AG10803 (cell line): ENCODE measurements at regions not wholly inside any gene's neighbourhood (a gene's known extent, or its start where the extent isn't known, plus 50 kb on each side); places are given as distances from the start of the nearest gene placed in this dataset.

Source experiments
- DNase-seq: peaks from one replicate; pipeline ENCODE4 v3.0.0; 2010; ENCODE audit warnings: low read depth
- H3K4me3 ChIP-seq: 2 replicates; pipeline ENCODE4 v1.5.1; 2011; ENCODE audit warnings: mild to moderate bottlenecking, low read length, control low read depth
- TF ChIP-seq, protein P1 (sequence below): conservative IDR thresholded peaks from 2 replicates; pipeline ENCODE4 v1.5.1; 2011; ENCODE audit warnings: mild to moderate bottlenecking, low read length, control low read depth, inconsistent platforms

DNA sequence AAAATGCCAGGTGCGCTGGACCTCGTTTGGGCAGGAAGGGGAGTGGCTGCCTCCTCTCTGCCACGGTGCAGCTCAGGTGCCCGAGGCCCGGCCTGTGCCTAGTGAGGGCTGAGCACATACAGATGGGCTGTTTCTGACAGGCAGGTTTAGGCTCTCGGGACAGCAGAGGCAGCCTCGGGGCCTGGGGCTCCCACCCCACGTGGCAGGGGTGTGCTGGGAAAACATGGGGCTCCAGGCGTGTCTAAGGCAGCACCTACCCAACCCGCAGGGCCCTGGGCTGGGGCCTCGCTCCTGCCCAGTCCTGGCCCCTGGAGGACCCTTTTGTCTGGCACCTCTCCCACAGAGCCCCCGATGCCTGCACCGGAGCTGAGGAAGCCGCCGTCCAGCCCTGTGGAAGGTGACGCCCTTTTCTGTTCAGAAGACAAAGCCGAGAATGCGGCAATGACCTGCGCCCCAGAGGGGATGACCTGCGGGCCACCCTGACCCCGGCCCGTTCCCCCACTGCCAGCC is 76.4 kb upstream of the GALNT9 start:
- no peak overlapping the region for H3K4me3 ChIP-seq
- TF ChIP-seq, protein P1, sequence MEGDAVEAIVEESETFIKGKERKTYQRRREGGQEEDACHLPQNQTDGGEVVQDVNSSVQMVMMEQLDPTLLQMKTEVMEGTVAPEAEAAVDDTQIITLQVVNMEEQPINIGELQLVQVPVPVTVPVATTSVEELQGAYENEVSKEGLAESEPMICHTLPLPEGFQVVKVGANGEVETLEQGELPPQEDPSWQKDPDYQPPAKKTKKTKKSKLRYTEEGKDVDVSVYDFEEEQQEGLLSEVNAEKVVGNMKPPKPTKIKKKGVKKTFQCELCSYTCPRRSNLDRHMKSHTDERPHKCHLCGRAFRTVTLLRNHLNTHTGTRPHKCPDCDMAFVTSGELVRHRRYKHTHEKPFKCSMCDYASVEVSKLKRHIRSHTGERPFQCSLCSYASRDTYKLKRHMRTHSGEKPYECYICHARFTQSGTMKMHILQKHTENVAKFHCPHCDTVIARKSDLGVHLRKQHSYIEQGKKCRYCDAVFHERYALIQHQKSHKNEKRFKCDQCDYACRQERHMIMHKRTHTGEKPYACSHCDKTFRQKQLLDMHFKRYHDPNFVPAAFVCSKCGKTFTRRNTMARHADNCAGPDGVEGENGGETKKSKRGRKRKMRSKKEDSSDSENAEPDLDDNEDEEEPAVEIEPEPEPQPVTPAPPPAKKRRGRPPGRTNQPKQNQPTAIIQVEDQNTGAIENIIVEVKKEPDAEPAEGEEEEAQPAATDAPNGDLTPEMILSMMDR: no peak
- no peak for DNase-seq

DNA sequence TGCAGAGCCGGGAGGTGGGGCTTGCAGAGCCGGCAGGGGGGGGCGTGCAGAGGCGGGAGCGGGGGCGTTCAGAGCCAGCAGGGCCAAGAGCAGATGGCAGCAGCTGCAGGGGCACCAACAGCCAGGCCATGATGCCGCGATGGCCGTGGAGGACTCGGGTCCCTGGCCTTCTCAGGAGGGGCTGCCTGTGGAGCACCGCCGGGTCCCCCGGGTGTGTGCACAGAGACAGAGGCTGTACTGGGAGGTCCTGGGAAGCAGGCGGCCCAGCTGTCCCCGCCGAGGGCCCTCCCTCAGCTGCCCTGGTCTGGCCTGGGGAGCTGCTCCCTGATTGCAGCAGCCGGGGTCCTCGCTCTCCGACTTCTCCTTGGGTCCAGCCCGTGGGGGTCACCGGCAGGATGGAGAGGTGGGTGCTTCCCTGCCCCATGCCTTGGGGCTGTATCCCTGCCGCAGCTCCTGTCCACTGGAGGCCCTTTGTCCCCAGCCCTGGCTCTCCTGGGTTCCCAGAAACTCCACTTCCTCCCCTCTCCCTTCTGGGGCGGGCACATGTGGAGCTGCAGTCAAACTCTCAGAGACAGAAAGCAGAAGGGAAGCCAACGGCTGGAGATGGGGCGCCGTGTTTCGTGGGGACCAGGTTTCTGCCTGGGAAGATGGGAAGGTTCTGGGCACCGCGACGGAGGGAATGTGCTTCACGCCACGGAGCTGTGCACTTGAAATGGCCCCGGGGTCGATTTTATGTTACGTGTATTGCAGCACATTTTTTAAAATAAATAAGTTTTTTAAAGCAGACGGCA is 75.8 kb upstream of the GALNT9 start:
- DNase-seq: no peak
- TF ChIP-seq, protein P1: no peak
- no peak overlapping the region for H3K4me3 ChIP-seq

DNA sequence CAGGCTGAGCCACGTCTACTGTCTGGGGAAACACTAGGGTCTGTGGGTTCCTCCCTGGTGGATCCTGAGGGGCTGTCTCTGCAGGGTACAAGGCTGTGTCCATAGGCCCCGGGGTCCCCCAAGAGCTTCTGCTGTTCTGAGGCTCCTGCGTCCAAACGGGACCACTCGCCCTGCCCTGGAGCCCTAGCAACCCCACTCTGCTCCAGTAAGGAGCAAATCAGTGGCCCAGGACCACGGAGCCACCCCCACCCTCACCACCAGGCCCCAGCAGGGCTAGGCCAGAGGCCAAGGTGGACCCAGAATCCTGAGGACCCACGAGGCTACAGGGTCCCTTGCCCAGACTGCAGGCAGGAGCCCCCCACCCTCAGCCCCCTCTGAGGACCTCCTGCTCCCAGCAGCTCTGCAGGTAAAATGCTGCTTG is 75.1 kb upstream of the GALNT9 start:
- TF ChIP-seq, protein P1: no peak
- no peak overlapping the region for H3K4me3 ChIP-seq
- no peak for DNase-seq

DNA sequence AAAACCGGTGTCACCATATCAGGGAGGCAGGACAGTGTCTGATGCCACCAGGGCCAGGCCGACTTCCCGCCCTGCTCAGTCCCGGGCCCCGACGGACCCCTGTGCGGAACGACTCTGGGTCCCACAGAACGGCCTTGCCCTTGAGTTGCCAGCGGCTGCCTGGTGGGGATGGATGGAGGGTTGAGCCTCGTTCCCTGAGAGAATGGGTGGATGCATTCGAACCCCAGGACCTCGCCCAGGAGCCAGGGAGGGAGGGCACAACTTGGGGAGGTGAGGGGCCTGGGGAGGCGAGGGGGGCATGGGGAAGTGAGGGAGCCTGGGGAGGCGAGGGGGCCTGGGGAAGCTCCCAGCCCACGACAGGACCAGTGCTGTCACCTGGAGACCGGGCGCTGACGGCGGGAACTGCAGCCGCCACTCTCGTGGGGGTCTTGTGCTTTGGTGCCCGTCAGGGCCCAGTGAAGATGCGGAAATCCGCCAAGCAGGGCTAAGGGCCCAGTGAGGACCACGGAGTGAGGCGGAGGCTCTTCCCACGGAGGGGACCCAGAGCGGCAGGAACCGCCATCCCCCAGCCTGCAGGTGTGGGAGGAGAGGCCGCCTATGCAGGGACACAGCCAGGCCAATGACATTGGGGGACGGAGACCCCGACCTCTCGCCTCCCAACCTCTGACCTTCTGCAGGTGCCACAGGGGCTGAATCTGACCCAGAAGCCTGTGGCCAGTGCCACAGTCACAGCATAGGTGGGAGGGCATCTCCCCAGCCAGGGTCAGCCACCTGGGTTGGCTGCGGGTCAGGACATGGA is 74.4 kb upstream of the GALNT9 start:
- TF ChIP-seq, protein P1: no peak
- no peak overlapping the region for H3K4me3 ChIP-seq
- no peak for DNase-seq

DNA sequence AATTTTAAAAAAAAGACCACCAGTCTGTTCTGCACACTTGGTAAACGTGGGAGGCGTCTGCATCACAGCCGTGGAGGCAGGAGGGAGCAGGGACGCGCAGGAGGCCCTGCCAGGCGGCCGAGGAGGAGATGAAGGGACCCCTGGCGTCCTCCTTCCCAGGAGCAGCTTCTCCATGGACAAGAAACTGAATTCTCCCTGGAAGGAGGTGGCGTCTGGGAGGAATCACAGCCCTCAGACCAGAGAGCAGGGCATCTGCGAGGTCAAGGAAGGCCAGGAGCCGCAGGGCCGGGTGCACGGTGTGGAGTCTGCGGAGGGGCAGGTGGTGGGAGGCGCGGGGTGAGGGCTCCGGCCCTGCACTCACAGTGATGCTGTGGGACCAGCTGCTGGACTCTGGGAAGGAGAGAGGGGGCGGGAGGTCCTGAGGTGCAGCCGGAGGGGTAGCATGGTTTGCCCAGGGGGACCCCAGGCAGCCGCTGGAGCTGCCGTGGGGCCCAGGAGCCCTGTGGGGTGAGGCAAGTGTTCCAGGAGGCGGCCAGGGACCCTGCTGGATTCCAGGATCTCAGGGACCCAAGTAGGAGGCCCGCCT is 73.5 kb upstream of the GALNT9 start:
- TF ChIP-seq, protein P1: no peak
- no peak for DNase-seq
- H3K4me3 ChIP-seq: no peak overlapping the region

DNA sequence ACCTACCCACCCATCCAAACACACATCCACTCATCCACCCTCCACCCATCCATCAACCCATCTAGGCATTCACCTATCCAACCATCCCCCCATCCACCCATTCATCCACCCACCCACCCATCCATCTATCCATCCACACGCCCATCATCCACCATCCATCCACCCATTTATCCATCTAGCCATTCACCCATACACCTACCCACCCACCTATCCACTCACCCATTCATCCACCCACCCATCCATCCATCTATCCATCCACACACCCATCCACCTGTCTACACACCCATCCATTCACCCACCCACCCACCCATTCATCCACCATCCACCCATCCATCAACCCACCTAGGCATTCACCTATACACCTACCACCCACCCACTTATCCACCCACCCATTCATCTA is 72.6 kb upstream of the GALNT9 start:
- DNase-seq: no peak
- TF ChIP-seq, protein P1: no peak
- H3K4me3 ChIP-seq: no peak overlapping the region
